HEK293 (cell line): ENCODE measurements at regions not wholly inside any gene's neighbourhood (a gene's known extent, or its start where the extent isn't known, plus 50 kb on each side); places are given as distances from the start of the nearest gene placed in this dataset.

Source experiments
- CTCF ChIA-PET: fragments of 350-600 bp; formaldehyde crosslinking; extraction: SDS; loops from one replicate; lab custom pipeline; 2021; ENCODE audit warnings: antibody characterized with exemption; lab: Yijun Ruan, JAX
- POLR2A ChIA-PET: fragments of 300-600 bp; formaldehyde crosslinking; extraction: SDS; loops from one replicate; lab custom pipeline; 2020; ENCODE audit warnings: antibody characterized with exemption, inconsistent platforms; lab: Yijun Ruan, JAX
- H3K27ac ChIP-seq: fragments of 200-500 bp; sonication (Bioruptor generic); 2 replicates; pipeline ENCODE4 v1.5.1; 2014; ENCODE audit warnings: low read depth, low read length, control low read depth, inconsistent platforms; ENCODE audit errors: extremely low read depth
- H3K36me3 ChIP-seq, 2 experiments: fragments of 200-500 bp in 1 of 2; sonication (Bioruptor generic) in 1 of 2; 1 replicate in 1 of 2; 2 replicates in 1 of 2; pipeline ENCODE4 v1.5.1; 2014 to 2017; ENCODE audit warnings: inconsistent platforms in 2 of 2, low read length in 2 of 2; ENCODE audit not compliant: control insufficient read depth in 2 of 2, insufficient read depth in 1 of 2
- H3K4me1 ChIP-seq: fragments of 200-500 bp; sonication (Bioruptor generic); 2 replicates; pipeline ENCODE4 v1.5.1; 2014; ENCODE audit warnings: mild to moderate bottlenecking, low read length, inconsistent platforms; ENCODE audit not compliant: control insufficient read depth, insufficient read depth
- H3K4me3 ChIP-seq: 2 replicates; pipeline ENCODE4 v1.5.1; 2011; ENCODE audit warnings: low read depth, mild to moderate bottlenecking, control low read depth, low read length, moderate library complexity
- H3K9me3 ChIP-seq: fragments of 200-500 bp; sonication (Bioruptor generic); 2 replicates; pipeline ENCODE4 v1.5.1; 2014; ENCODE audit warnings: low read depth, low read length, inconsistent platforms; ENCODE audit not compliant: control insufficient read depth, insufficient read depth
- GLI4 ChIP-seq: fragments of 450-650 bp; formaldehyde crosslinking; IDR thresholded peaks from 2 replicates; pipeline ENCODE4 v1.5.1; 2016; ENCODE audit warnings: missing biosample characterization, missing genetic modification characterization
- KLF8 ChIP-seq: fragments of 450-650 bp; formaldehyde crosslinking; IDR thresholded peaks from 2 replicates; pipeline ENCODE4 v1.5.1; 2016; ENCODE audit warnings: missing biosample characterization, missing genetic modification characterization
- OSR2 ChIP-seq: fragments of 450-650 bp; formaldehyde crosslinking; IDR thresholded peaks from 2 replicates; pipeline ENCODE4 v1.5.1; 2016; ENCODE audit warnings: missing biosample characterization, missing genetic modification characterization
- REST ChIP-seq: fragments of 450-650 bp; formaldehyde crosslinking; IDR thresholded peaks from 2 replicates; pipeline ENCODE4 v1.5.1; 2016; ENCODE audit warnings: missing biosample characterization, missing genetic modification characterization
- TRIM28 ChIP-seq: IDR thresholded peaks from 2 replicates; pipeline ENCODE4 v1.6.1; 2011; ENCODE audit warnings: low read length, control low read depth, borderline replicate concordance
- ZBTB20 ChIP-seq: fragments of 450-650 bp; formaldehyde crosslinking; IDR thresholded peaks from 2 replicates; pipeline ENCODE4 v1.5.1; 2016; ENCODE audit warnings: missing biosample characterization, missing genetic modification characterization
- ZFP3 ChIP-seq: fragments of 450-650 bp; formaldehyde crosslinking; IDR thresholded peaks from 2 replicates; pipeline ENCODE4 v1.5.1; 2016; ENCODE audit warnings: low read depth, missing biosample characterization, missing genetic modification characterization
- ZNF10 ChIP-seq: fragments of 450-650 bp; formaldehyde crosslinking; IDR thresholded peaks from 2 replicates; pipeline ENCODE4 v1.5.1; 2017; ENCODE audit warnings: missing biosample characterization, missing genetic modification characterization
- ZNF132 ChIP-seq: fragments of 450-650 bp; formaldehyde crosslinking; IDR thresholded peaks from 2 replicates; pipeline ENCODE4 v1.5.1; 2017; ENCODE audit warnings: missing biosample characterization, missing genetic modification characterization, borderline replicate concordance
- ZNF223 ChIP-seq: fragments of 450-650 bp; formaldehyde crosslinking; IDR thresholded peaks from 2 replicates; pipeline ENCODE4 v1.5.1; 2016; ENCODE audit warnings: missing biosample characterization, missing genetic modification characterization
- ZNF239 ChIP-seq: fragments of 450-650 bp; formaldehyde crosslinking; IDR thresholded peaks from 2 replicates; pipeline ENCODE4 v1.5.1; 2016; ENCODE audit warnings: missing biosample characterization, missing genetic modification characterization
- ZNF274 ChIP-seq, 2 experiments: fragments of 200-500 bp in 1 of 2; fragments of 450-650 bp in 1 of 2; sonication (Bioruptor generic) in 1 of 2; formaldehyde crosslinking in 1 of 2; IDR thresholded peaks; 2 replicates each; pipeline versions ENCODE4 v1.5.1 to v1.6.1; 2014 to 2016; ENCODE audit warnings: borderline replicate concordance in 1 of 2, inconsistent platforms in 1 of 2, low read length in 1 of 2, missing biosample characterization in 1 of 2, missing genetic modification characterization in 1 of 2
- ZNF324 ChIP-seq: fragments of 450-650 bp; formaldehyde crosslinking; IDR thresholded peaks from 2 replicates; pipeline ENCODE4 v1.5.1; 2016; ENCODE audit warnings: missing biosample characterization, missing genetic modification characterization
- ZNF335 ChIP-seq: fragments of 450-650 bp; formaldehyde crosslinking; conservative IDR thresholded peaks from 2 replicates; pipeline ENCODE4 v1.5.1; 2016; ENCODE audit warnings: missing biosample characterization, missing genetic modification characterization
- ZNF433 ChIP-seq: fragments of 450-650 bp; formaldehyde crosslinking; IDR thresholded peaks from 2 replicates; pipeline ENCODE4 v1.5.1; 2016; ENCODE audit warnings: missing biosample characterization, missing genetic modification characterization, low read depth
- ZNF488 ChIP-seq: fragments of 450-650 bp; formaldehyde crosslinking; IDR thresholded peaks from 2 replicates; pipeline ENCODE4 v1.5.1; 2016; ENCODE audit warnings: missing biosample characterization, missing genetic modification characterization
- ZNF544 ChIP-seq: fragments of 450-650 bp; formaldehyde crosslinking; IDR thresholded peaks from 2 replicates; pipeline ENCODE4 v1.5.0; 2017; ENCODE audit warnings: missing biosample characterization, missing genetic modification characterization
- ZNF561 ChIP-seq: fragments of 450-650 bp; IDR thresholded peaks from 2 replicates; pipeline ENCODE4 v1.5.1; 2018; ENCODE audit warnings: missing biosample characterization, missing genetic modification characterization, borderline replicate concordance
- ZNF610 ChIP-seq: fragments of 450-650 bp; formaldehyde crosslinking; IDR thresholded peaks from 2 replicates; pipeline ENCODE4 v1.5.1; 2016; ENCODE audit warnings: missing biosample characterization, missing genetic modification characterization, borderline replicate concordance
- ZNF645 ChIP-seq: fragments of 450-650 bp; formaldehyde crosslinking; IDR thresholded peaks from 2 replicates; pipeline ENCODE4; 2016; ENCODE audit warnings: missing biosample characterization, missing genetic modification characterization
- ZNF670 ChIP-seq: fragments of 450-650 bp; formaldehyde crosslinking; IDR thresholded peaks from 2 replicates; pipeline ENCODE4 v1.5.1; 2016; ENCODE audit warnings: missing biosample characterization, missing genetic modification characterization, low read depth
- ZNF747 ChIP-seq: fragments of 450-650 bp; formaldehyde crosslinking; IDR thresholded peaks from 2 replicates; pipeline ENCODE4 v1.5.1; 2016; ENCODE audit warnings: missing biosample characterization, missing genetic modification characterization
- ZNF792 ChIP-seq: fragments of 450-650 bp; formaldehyde crosslinking; IDR thresholded peaks from 2 replicates; pipeline ENCODE4 v1.5.1; 2016; ENCODE audit warnings: missing biosample characterization, missing genetic modification characterization
- TF ChIP-seq, protein P1 (sequence below): IDR thresholded peaks from 2 replicates; pipeline ENCODE4 v1.6.1; 2011; ENCODE audit warnings: mild to moderate bottlenecking, low read depth, low read length, borderline replicate concordance

GRCh38 chr5:167969998-167970397, 321.4 kb upstream of the WWC1 start (continued):
- no peak for TF ChIP-seq REST
- TF ChIP-seq, protein P1, sequence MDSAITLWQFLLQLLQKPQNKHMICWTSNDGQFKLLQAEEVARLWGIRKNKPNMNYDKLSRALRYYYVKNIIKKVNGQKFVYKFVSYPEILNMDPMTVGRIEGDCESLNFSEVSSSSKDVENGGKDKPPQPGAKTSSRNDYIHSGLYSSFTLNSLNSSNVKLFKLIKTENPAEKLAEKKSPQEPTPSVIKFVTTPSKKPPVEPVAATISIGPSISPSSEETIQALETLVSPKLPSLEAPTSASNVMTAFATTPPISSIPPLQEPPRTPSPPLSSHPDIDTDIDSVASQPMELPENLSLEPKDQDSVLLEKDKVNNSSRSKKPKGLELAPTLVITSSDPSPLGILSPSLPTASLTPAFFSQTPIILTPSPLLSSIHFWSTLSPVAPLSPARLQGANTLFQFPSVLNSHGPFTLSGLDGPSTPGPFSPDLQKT, result no peak
- TF ChIP-seq ZNF223 (tag by site-specific recombination), result no peak
- TF ChIP-seq ZNF747 (tag by site-specific recombination), result no peak
- TF ChIP-seq ZNF132 (tag by site-specific recombination), result no peak
- TF ChIP-seq ZNF670, result no peak
- TF ChIP-seq ZFP3 (tag by site-specific recombination), result no peak
- TF ChIP-seq ZBTB20, result no peak
- TF ChIP-seq ZNF324 (tag by site-specific recombination), result no peak
- TF ChIP-seq ZNF610, result no peak
- no peak for TF ChIP-seq ZNF792

GRCh38 chr5:167971706-167972105, 319.7 kb upstream of the WWC1 start:
- no peaks in the 10 kb centered on the region for H3K36me3 ChIP-seq
- ChIA-PET CTCF (no interaction called here), POLR2A (no interaction called here)
- H3K9me3 ChIP-seq, result no peaks in the 10 kb centered on the region
- H3K27ac ChIP-seq, result no peak overlapping the region
- no peaks in the 10 kb centered on the region for H3K4me1 ChIP-seq
- TF ChIP-seq GLI4 (tag by site-specific recombination), result no peak
- no peak for TF ChIP-seq ZNF561 (tag by site-specific recombination)
- no peak for TF ChIP-seq OSR2 (tag by site-specific recombination)
- TF ChIP-seq ZNF274 (IDR thresholded peaks at IDR 0.05; ENCODE audit: low read length), result no peak
- no peak for TF ChIP-seq ZNF274 (tag by site-specific recombination; IDR thresholded peaks at IDR 0.05; ENCODE audit: borderline replicate concordance)
- TF ChIP-seq TRIM28, result no peak
- no peak for TF ChIP-seq ZNF792
- TF ChIP-seq ZNF335 (tag by site-specific recombination), result no peak
- no peak for TF ChIP-seq ZNF433 (tag by site-specific recombination)
- TF ChIP-seq ZNF239 (tag by site-specific recombination), result no peak
- no peak for TF ChIP-seq ZNF645 (tag by site-specific recombination)
- no peak for TF ChIP-seq ZNF10
- TF ChIP-seq ZNF488, result no peak
- no peak for TF ChIP-seq ZNF544 (tag by site-specific recombination)
- no peak for TF ChIP-seq KLF8 (tag by site-specific recombination)
- TF ChIP-seq, all 188 proteins: peak for 0
- H3K4me3 ChIP-seq, result no peak overlapping the region
